HepG2 (cell line): ENCODE measurements at regions not wholly inside any gene's neighbourhood (a gene's known extent, or its start where the extent isn't known, plus 50 kb on each side); places are given as distances from the start of the nearest gene placed in this dataset.

Experiments
- ATAC-seq: fragments of 200-7000 bp; cut with Tn5 transposase; 3 replicates; pipeline ENCODE4 v1.9.1; 2020; ENCODE audit warnings: mild to moderate bottlenecking, moderate library complexity
- BruUV-seq: library from RNA; stranded (reverse); fragments of 400-500 nt; replicated peaks from 2 replicates; lab custom pipeline; 2021; lab: Mats Ljungman, UMichigan
- CTCF ChIA-PET: fragments of 300-600 bp; formaldehyde crosslinking; extraction: SDS; loops from one replicate; lab custom pipeline; 2021; ENCODE audit warnings: low total read pairs, inconsistent platforms, low intra/inter-chr PET ratio; lab: Yijun Ruan, JAX
- POLR2A ChIA-PET: fragments of 350-600 bp; sonication (Branson Sonifier 250); formaldehyde crosslinking; loops from one replicate; lab custom pipeline; 2020; ENCODE audit warnings: antibody characterized with exemption, inconsistent platforms; lab: Yijun Ruan, JAX
- DNase-seq: peaks from one replicate; pipeline ENCODE4 v3.0.0-alpha.2; 2015; ENCODE audit warnings: low spot score
- FAIRE-seq: peaks from 3 replicates; lab custom pipeline; 2011; peaks lifted over from hg19 to GRCh38; lab: Jason Lieb, UNC
- H2AFZ ChIP-seq: one replicate; pipeline ENCODE4 v1.6.1; 2011; ENCODE audit warnings: low read length, inconsistent platforms
- H3K27ac ChIP-seq: fragments of 300-600 bp; 3 replicates; pipeline ENCODE4 v1.8.0; 2011; ENCODE audit warnings: mixed run types, mild to moderate bottlenecking, mixed read lengths, low read length, inconsistent platforms; ENCODE audit not compliant: insufficient read depth; ENCODE audit errors: extremely low read length
- H3K27me3 ChIP-seq, 2 experiments: fragments of 200-600 bp in 1 of 2; 2 replicates in 1 of 2; 3 replicates in 1 of 2; pipeline versions ENCODE4 v1.6.0 to v1.8.0; 2011; ENCODE audit warnings: low read length in 2 of 2, mild to moderate bottlenecking in 2 of 2, moderate library complexity in 2 of 2, inconsistent platforms in 1 of 2; ENCODE audit not compliant: insufficient read depth in 2 of 2, control insufficient read depth in 1 of 2
- H3K36me3 ChIP-seq, 2 experiments: fragments of 200-600 bp in 1 of 2; replicated peaks in 1 of 2; 2 replicates in 1 of 2; 3 replicates in 1 of 2; pipeline versions ENCODE4 v1.5.1 to v1.8.0; 2011; ENCODE audit warnings: low read length in 2 of 2, inconsistent platforms in 1 of 2; ENCODE audit not compliant: insufficient read depth in 2 of 2, control insufficient read depth in 1 of 2
- H3K4me1 ChIP-seq: 2 replicates; pipeline ENCODE4 v1.5.1; 2012; ENCODE audit warnings: low read length, inconsistent platforms; ENCODE audit not compliant: insufficient read depth
- H3K4me2 ChIP-seq: 2 replicates; pipeline ENCODE4 v1.6.0; 2011; ENCODE audit warnings: low read depth, low read length, inconsistent platforms
- H3K4me3 ChIP-seq, 3 experiments: fragments of 200-600 bp in 1 of 3; sonication (generic), shearing (Covaris generic) in 1 of 3; replicated peaks in 1 of 3; 2 replicates each; pipeline ENCODE4 v1.5.1; 2011 to 2016; ENCODE audit warnings: low read length in 3 of 3, inconsistent platforms in 2 of 3, low read depth in 2 of 3, mild to moderate bottlenecking in 2 of 3, control low read depth in 1 of 3, mixed read lengths in 1 of 3; ENCODE audit not compliant: insufficient read depth in 1 of 3
- H3K79me2 ChIP-seq: one replicate; pipeline ENCODE4 v1.6.1; 2011; ENCODE audit warnings: low read length, inconsistent platforms; ENCODE audit not compliant: insufficient read depth
- H3K9ac ChIP-seq: 2 replicates; pipeline ENCODE4 v1.6.0; 2011; ENCODE audit warnings: mild to moderate bottlenecking, low read depth, low read length, inconsistent platforms; ENCODE audit not compliant: insufficient read depth
- H3K9me3 ChIP-seq: 2 replicates; pipeline ENCODE4 v1.5.1; 2012; ENCODE audit warnings: mild to moderate bottlenecking, low read length
- H4K20me1 ChIP-seq: 2 replicates; pipeline ENCODE4 v1.6.0; 2011; ENCODE audit warnings: inconsistent platforms, mild to moderate bottlenecking, low read length, moderate library complexity; ENCODE audit not compliant: insufficient read depth
- ARID5B ChIP-seq: IDR thresholded peaks from 2 replicates; pipeline ENCODE4 v1.4.0; 2020; ENCODE audit warnings: mild to moderate bottlenecking, missing genetic modification reagents
- ELF1 ChIP-seq: sonication (generic); formaldehyde crosslinking; IDR thresholded peaks from 2 replicates; pipeline ENCODE4 v1.4.0; 2020; ENCODE audit warnings: missing genetic modification reagents
- FIP1L1 ChIP-seq: fragments of 200-400 bp; formaldehyde crosslinking; IDR thresholded peaks from 2 replicates; pipeline ENCODE4 v1.6.1; 2018; ENCODE audit warnings: low read depth, mild to moderate bottlenecking, low read length, moderate library complexity, borderline replicate concordance; ENCODE audit not compliant: insufficient read depth
- HNRNPUL1 ChIP-seq: fragments of 200-400 bp; formaldehyde crosslinking; IDR thresholded peaks from 2 replicates; pipeline ENCODE4 v1.6.1; 2017; ENCODE audit warnings: low read depth, mild to moderate bottlenecking, low read length, moderate library complexity
- PATZ1 ChIP-seq: sonication (generic); formaldehyde crosslinking; IDR thresholded peaks from 2 replicates; pipeline ENCODE4 v1.4.0; 2020; ENCODE audit warnings: missing genetic modification reagents
- REST ChIP-seq, 2 experiments: IDR thresholded peaks; 2 replicates each; pipeline ENCODE4 v1.6.1; 2011 to 2012; ENCODE audit warnings: low read length in 2 of 2, borderline replicate concordance in 1 of 2, low read depth in 1 of 2, mild to moderate bottlenecking in 1 of 2, moderate library complexity in 1 of 2
- RNF2 ChIP-seq: fragments of 450-650 bp; conservative IDR thresholded peaks from 2 replicates; pipeline ENCODE4 v1.6.1; 2016; ENCODE audit warnings: low read depth
- ZBTB8A ChIP-seq: sonication (generic); formaldehyde crosslinking; IDR thresholded peaks from 2 replicates; pipeline ENCODE4 v1.4.0; 2020; ENCODE audit warnings: mild to moderate bottlenecking, low read depth, missing genetic modification reagents, borderline replicate concordance
- ZNF331 ChIP-seq: sonication (generic); formaldehyde crosslinking; IDR thresholded peaks from 2 replicates; pipeline ENCODE4 v1.4.0; 2020; ENCODE audit warnings: missing genetic modification reagents
- ZNF382 ChIP-seq: sonication (generic); formaldehyde crosslinking; IDR thresholded peaks from 2 replicates; pipeline ENCODE4 v1.5.0; 2020; ENCODE audit warnings: missing genetic modification reagents, mild to moderate bottlenecking, borderline replicate concordance
- ZNF556 ChIP-seq: sonication (generic); formaldehyde crosslinking; IDR thresholded peaks from 2 replicates; pipeline ENCODE4 v1.4.0; 2020; ENCODE audit warnings: mild to moderate bottlenecking, missing genetic modification reagents, borderline replicate concordance
- WGBS: methylation state at CpG from one replicate; pipeline ENCODE4 v1.1.6; 2017; ENCODE audit warnings: low lambda C conversion rate; 5-methylcytosine and 5-hydroxymethylcytosine counted together
- in situ Hi-C: cut with HindIII; loops from 2 replicates; pipeline ENCODE4 v1.10.0; 2017; ENCODE audit warnings: low pct_unique_long_range_greater_than_20kb; ENCODE audit not compliant: extremely low pct_ligation_motif_present
- intact Hi-C: fragments of 100-400 bp; cut with micrococcal nuclease; formaldehyde crosslinking; loops from one replicate; pipeline ENCODE4 v1.10.0; 2022; ENCODE audit not compliant: unreplicated experiment

GRCh38 chr6:28791002-28791383 is 132.8 kb downstream of the TRIM27 start:
- 45% methylated on average over 6 of the region's 6 CpGs for WGBS
- no peaks in the 10 kb centered on the region for H3K36me3 ChIP-seq
- H3K4me3 ChIP-seq: peak overlapping the region in 2 of 3 experiments; percentile 42 to 48; a peak in 3 of 6 replicates
- TF ChIP-seq ZNF382 (CRISPR knock-in tag) (no peak), RNF2 (no peak), ZNF331 (CRISPR knock-in tag) (no peak), HNRNPUL1 (no peak), FIP1L1 (no peak), PATZ1 (no peak), ARID5B (CRISPR knock-in tag) (no peak), REST (IDR thresholded peaks at IDR 0.05; ENCODE audit: borderline replicate concordance in 1 of 2, low read depth in 1 of 2, low read length in 2 of 2) (no peak), ZBTB8A (CRISPR knock-in tag) (no peak), ELF1 (no peak), ZNF556 (no peak)
- H3K9ac ChIP-seq: no peak overlapping the region
- H3K27me3 ChIP-seq: peaks cover 2 to 28% of the 10 kb centered on the region in 2 experiments; a peak in 4 of 5 replicates
- no peaks in the 10 kb centered on the region for H4K20me1 ChIP-seq
- CTCF ChIA-PET: no interaction called here
- 0 out of 2 replicates have a peak, but pooled peaks cover 3% of the 10 kb centered on the region for H3K9me3 ChIP-seq
- in situ Hi-C loops: no loop called here
- POLR2A ChIA-PET: no interaction called here
- H3K4me1 ChIP-seq: peaks cover 58% of the 10 kb centered on the region
- intact Hi-C loops: no loop called here
- H3K27ac ChIP-seq: no peak overlapping the region
- peak overlapping the region; percentile 2 for H2AFZ ChIP-seq
- DNase-seq (no peak), FAIRE-seq (no peak), ATAC-seq (no peak)
- H3K79me2 ChIP-seq: no peaks in the 10 kb centered on the region
- peak overlapping the region; percentile 74 for H3K4me2 ChIP-seq
- no TSS peak for BruUV-seq
